NCI-H2171 treated with DMSO at 0.1 percent for 48 hours (cell line): ENCODE measurements at regions not wholly inside any gene's neighbourhood (a gene's known extent, or its start where the extent isn't known, plus 50 kb on each side); places are given as distances from the start of the nearest gene placed in this dataset.
"Not testable (repeated sequence)": the region's sequence is repeated elsewhere in the genome, so short reads cannot be mapped to it uniquely, and the experiment has no call there.

Source experiments
- DNase-seq: peaks from one replicate; lab custom pipeline; 2025; lab: John Stamatoyannopoulos, UW

- DNase-seq: no peak
Measured at GRCh38 chr2:116133381-116133942, 1681.0 kb upstream of the DDX18 start.

- no peak for DNase-seq
Measured at GRCh38 chr2:116141891-116142474, 1672.5 kb upstream of the DDX18 start.

GRCh38 chr2:116142644-116143227, 1671.8 kb upstream of the DDX18 start:
- DNase-seq: no peak

GRCh38 chr2:116145031-116145430, 1669.5 kb upstream of the DDX18 start:
- DNase-seq: no peak

- DNase-seq: no peak
Measured at GRCh38 chr2:116148361-116148760, 1666.1 kb upstream of the DDX18 start.

GRCh38 chr2:116153729-116154128, 1660.8 kb upstream of the DDX18 start:
- no peak for DNase-seq

GRCh38 chr2:116160657-116161056, 1653.8 kb upstream of the DDX18 start:
- DNase-seq: no peak

- DNase-seq: no peak
Measured at GRCh38 chr2:116162395-116162794, 1652.1 kb upstream of the DDX18 start.

GRCh38 chr2:116167107-116167506, 1647.4 kb upstream of the DDX18 start:
- no peak for DNase-seq

- DNase-seq: no peak
Measured at GRCh38 chr2:116180072-116180471, 1634.4 kb upstream of the DDX18 start.

- not testable (repeated sequence) for DNase-seq
Measured at GRCh38 chr2:116190684-116191083, 1623.8 kb upstream of the DDX18 start.

- DNase-seq: no peak
Measured at GRCh38 chr2:116200086-116200485, 1614.4 kb upstream of the DDX18 start.

GRCh38 chr2:116211719-116212118, 1602.8 kb upstream of the DDX18 start:
- no peak for DNase-seq

GRCh38 chr2:116222793-116223192, 1591.7 kb upstream of the DDX18 start:
- DNase-seq: no peak

GRCh38 chr2:116223912-116224311, 1590.6 kb upstream of the DDX18 start:
- DNase-seq: no peak

- no peak for DNase-seq
Measured at GRCh38 chr2:116224610-116225009, 1589.9 kb upstream of the DDX18 start.

GRCh38 chr2:116238511-116238910, 1576.0 kb upstream of the DDX18 start:
- DNase-seq: no peak

- no peak for DNase-seq
Measured at GRCh38 chr2:116250376-116250775, 1564.1 kb upstream of the DDX18 start.

- DNase-seq: no peak
Measured at GRCh38 chr2:116264872-116265271, 1549.6 kb upstream of the DDX18 start.

- DNase-seq: no peak
Measured at GRCh38 chr2:116269040-116269439, 1545.5 kb upstream of the DDX18 start.

GRCh38 chr2:116304328-116304727, 1510.2 kb upstream of the DDX18 start:
- DNase-seq: no peak

- no peak for DNase-seq
Measured at GRCh38 chr2:116317111-116317510, 1497.4 kb upstream of the DDX18 start.

GRCh38 chr2:116318551-116318950, 1495.9 kb upstream of the DDX18 start:
- not testable (repeated sequence) for DNase-seq

- DNase-seq: no peak
Measured at GRCh38 chr2:116319001-116319400, 1495.5 kb upstream of the DDX18 start.
